ENCODE measurements at regions not wholly inside any gene's neighbourhood (a gene's known extent, or its start where the extent isn't known, plus 50 kb on each side); places are given as distances from the start of the nearest gene placed in this dataset.

DNA sequence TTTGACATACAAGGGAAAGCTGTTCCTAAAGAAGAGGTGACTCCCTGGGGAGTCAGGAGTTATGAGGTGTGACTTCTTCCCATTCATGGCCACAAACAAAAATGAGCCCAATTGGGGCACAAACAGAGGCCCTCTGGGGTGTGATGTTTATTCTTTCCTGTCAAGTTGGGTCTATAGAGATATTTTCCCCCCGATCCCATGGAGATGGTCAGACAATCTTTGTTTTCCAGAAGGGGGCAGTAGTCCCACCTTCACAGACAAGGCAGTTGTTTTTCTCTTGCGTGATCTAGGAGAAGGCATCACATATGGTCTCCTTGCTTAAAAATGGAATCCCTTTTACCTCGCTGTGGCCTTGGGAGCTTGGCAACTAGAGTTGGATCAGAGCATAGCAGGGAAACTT, 110.3 kb downstream of the MFSD1 start:
- TF ChIP-seq SP1 (CRISPR knock-in tag; IDR thresholded peaks at IDR 0.05), result no peak
- no peak for TF ChIP-seq FOS (IDR thresholded peaks at IDR 0.05; ENCODE audit: extremely low read depth, insufficient read length)
- TF ChIP-seq, protein P1, sequence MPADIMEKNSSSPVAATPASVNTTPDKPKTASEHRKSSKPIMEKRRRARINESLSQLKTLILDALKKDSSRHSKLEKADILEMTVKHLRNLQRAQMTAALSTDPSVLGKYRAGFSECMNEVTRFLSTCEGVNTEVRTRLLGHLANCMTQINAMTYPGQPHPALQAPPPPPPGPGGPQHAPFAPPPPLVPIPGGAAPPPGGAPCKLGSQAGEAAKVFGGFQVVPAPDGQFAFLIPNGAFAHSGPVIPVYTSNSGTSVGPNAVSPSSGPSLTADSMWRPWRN (IDR thresholded peaks at IDR 0.05; ENCODE audit: low read depth), result no peak
- no peak for TF ChIP-seq POLR2A (conservative IDR thresholded peaks at IDR 0.05)
- TF ChIP-seq, protein P2, sequence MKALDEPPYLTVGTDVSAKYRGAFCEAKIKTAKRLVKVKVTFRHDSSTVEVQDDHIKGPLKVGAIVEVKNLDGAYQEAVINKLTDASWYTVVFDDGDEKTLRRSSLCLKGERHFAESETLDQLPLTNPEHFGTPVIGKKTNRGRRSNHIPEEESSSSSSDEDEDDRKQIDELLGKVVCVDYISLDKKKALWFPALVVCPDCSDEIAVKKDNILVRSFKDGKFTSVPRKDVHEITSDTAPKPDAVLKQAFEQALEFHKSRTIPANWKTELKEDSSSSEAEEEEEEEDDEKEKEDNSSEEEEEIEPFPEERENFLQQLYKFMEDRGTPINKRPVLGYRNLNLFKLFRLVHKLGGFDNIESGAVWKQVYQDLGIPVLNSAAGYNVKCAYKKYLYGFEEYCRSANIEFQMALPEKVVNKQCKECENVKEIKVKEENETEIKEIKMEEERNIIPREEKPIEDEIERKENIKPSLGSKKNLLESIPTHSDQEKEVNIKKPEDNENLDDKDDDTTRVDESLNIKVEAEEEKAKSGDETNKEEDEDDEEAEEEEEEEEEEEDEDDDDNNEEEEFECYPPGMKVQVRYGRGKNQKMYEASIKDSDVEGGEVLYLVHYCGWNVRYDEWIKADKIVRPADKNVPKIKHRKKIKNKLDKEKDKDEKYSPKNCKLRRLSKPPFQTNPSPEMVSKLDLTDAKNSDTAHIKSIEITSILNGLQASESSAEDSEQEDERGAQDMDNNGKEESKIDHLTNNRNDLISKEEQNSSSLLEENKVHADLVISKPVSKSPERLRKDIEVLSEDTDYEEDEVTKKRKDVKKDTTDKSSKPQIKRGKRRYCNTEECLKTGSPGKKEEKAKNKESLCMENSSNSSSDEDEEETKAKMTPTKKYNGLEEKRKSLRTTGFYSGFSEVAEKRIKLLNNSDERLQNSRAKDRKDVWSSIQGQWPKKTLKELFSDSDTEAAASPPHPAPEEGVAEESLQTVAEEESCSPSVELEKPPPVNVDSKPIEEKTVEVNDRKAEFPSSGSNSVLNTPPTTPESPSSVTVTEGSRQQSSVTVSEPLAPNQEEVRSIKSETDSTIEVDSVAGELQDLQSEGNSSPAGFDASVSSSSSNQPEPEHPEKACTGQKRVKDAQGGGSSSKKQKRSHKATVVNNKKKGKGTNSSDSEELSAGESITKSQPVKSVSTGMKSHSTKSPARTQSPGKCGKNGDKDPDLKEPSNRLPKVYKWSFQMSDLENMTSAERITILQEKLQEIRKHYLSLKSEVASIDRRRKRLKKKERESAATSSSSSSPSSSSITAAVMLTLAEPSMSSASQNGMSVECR (CRISPR knock-in tag; IDR thresholded peaks at IDR 0.05), result no peak
- TF ChIP-seq, protein P3, sequence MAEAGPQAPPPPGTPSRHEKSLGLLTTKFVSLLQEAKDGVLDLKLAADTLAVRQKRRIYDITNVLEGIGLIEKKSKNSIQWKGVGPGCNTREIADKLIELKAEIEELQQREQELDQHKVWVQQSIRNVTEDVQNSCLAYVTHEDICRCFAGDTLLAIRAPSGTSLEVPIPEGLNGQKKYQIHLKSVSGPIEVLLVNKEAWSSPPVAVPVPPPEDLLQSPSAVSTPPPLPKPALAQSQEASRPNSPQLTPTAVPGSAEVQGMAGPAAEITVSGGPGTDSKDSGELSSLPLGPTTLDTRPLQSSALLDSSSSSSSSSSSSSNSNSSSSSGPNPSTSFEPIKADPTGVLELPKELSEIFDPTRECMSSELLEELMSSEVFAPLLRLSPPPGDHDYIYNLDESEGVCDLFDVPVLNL (CRISPR knock-in tag; IDR thresholded peaks at IDR 0.05; ENCODE audit: low read depth), result no peak
- TF ChIP-seq, protein P4, sequence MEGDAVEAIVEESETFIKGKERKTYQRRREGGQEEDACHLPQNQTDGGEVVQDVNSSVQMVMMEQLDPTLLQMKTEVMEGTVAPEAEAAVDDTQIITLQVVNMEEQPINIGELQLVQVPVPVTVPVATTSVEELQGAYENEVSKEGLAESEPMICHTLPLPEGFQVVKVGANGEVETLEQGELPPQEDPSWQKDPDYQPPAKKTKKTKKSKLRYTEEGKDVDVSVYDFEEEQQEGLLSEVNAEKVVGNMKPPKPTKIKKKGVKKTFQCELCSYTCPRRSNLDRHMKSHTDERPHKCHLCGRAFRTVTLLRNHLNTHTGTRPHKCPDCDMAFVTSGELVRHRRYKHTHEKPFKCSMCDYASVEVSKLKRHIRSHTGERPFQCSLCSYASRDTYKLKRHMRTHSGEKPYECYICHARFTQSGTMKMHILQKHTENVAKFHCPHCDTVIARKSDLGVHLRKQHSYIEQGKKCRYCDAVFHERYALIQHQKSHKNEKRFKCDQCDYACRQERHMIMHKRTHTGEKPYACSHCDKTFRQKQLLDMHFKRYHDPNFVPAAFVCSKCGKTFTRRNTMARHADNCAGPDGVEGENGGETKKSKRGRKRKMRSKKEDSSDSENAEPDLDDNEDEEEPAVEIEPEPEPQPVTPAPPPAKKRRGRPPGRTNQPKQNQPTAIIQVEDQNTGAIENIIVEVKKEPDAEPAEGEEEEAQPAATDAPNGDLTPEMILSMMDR (IDR thresholded peaks at IDR 0.05 in 2 of 3, conservative IDR thresholded peaks at IDR 0.05 in 1 of 3; ENCODE audit: insufficient read depth in 2 of 3, low read depth in 1 of 3, low read length in 3 of 3), result peak in 2 of 3 experiments; percentile 39 to 40; a peak in 3 of 6 replicates
- TF ChIP-seq, protein P5, sequence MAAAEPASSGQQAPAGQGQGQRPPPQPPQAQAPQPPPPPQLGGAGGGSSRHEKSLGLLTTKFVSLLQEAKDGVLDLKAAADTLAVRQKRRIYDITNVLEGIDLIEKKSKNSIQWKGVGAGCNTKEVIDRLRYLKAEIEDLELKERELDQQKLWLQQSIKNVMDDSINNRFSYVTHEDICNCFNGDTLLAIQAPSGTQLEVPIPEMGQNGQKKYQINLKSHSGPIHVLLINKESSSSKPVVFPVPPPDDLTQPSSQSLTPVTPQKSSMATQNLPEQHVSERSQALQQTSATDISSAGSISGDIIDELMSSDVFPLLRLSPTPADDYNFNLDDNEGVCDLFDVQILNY (CRISPR knock-in tag; IDR thresholded peaks at IDR 0.05), result no peak
- TF ChIP-seq, protein P6, sequence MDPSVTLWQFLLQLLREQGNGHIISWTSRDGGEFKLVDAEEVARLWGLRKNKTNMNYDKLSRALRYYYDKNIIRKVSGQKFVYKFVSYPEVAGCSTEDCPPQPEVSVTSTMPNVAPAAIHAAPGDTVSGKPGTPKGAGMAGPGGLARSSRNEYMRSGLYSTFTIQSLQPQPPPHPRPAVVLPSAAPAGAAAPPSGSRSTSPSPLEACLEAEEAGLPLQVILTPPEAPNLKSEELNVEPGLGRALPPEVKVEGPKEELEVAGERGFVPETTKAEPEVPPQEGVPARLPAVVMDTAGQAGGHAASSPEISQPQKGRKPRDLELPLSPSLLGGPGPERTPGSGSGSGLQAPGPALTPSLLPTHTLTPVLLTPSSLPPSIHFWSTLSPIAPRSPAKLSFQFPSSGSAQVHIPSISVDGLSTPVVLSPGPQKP (CRISPR knock-in tag; IDR thresholded peaks at IDR 0.05), result no peak
- TF ChIP-seq, protein P7, sequence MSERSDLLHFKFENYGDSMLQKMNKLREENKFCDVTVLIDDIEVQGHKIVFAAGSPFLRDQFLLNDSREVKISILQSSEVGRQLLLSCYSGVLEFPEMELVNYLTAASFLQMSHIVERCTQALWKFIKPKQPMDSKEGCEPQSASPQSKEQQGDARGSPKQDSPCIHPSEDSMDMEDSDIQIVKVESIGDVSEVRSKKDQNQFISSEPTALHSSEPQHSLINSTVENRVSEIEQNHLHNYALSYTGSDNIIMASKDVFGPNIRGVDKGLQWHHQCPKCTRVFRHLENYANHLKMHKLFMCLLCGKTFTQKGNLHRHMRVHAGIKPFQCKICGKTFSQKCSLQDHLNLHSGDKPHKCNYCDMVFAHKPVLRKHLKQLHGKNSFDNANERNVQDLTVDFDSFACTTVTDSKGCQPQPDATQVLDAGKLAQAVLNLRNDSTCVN (CRISPR knock-in tag; IDR thresholded peaks at IDR 0.05), result no peak
- TF ChIP-seq ZFX (CRISPR knock-in tag; IDR thresholded peaks at IDR 0.05), result no peak
